ENCODE measurements at regions not wholly inside any gene's neighbourhood (a gene's known extent, or its start where the extent isn't known, plus 50 kb on each side); places are given as distances from the start of the nearest gene placed in this dataset.

DNA sequence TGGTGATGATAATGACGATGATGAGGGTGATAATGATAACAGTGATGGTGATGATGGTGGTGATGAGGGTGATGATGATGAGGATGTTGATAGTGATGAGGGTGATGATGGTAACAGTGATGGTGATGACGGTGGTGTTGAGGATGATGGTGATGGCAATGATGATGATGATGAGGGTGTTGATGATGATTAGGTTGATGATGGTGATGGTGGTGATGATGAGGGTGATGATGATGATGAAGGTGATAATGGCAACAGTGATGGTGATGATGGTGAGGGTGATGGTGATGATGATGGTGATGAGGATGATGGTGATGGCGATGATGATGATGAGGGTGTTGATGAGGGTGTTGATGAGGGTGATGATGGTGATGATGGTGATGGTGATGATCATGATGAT, 93.8 kb upstream of the ZNF469 start:
- TF ChIP-seq, protein P1, sequence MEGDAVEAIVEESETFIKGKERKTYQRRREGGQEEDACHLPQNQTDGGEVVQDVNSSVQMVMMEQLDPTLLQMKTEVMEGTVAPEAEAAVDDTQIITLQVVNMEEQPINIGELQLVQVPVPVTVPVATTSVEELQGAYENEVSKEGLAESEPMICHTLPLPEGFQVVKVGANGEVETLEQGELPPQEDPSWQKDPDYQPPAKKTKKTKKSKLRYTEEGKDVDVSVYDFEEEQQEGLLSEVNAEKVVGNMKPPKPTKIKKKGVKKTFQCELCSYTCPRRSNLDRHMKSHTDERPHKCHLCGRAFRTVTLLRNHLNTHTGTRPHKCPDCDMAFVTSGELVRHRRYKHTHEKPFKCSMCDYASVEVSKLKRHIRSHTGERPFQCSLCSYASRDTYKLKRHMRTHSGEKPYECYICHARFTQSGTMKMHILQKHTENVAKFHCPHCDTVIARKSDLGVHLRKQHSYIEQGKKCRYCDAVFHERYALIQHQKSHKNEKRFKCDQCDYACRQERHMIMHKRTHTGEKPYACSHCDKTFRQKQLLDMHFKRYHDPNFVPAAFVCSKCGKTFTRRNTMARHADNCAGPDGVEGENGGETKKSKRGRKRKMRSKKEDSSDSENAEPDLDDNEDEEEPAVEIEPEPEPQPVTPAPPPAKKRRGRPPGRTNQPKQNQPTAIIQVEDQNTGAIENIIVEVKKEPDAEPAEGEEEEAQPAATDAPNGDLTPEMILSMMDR (IDR thresholded peaks at IDR 0.05; ENCODE audit: insufficient read depth, low read depth, low read length): no peak
- no peak for TF ChIP-seq EZH2 (IDR thresholded peaks at IDR 0.05; ENCODE audit: insufficient read depth, low read length)
